ENCODE measurements at regions not wholly inside any gene's neighbourhood (a gene's known extent, or its start where the extent isn't known, plus 50 kb on each side); places are given as distances from the start of the nearest gene placed in this dataset.

- Histone ChIP-seq H3K27ac (ENCODE audit: low read depth, low read length) (no peak overlapping the region), H3K9me3 (ENCODE audit: control insufficient read depth in 1 of 2, low read length in 2 of 2) (no peaks in the 10 kb centered on the region), H3K27me3 (ENCODE audit: insufficient read depth, low read length) (no peaks in the 10 kb centered on the region), H3K4me1 (ENCODE audit: insufficient read depth, low read length) (no peaks in the 10 kb centered on the region), H3K36me3 (ENCODE audit: insufficient read depth, low read length) (no peaks in the 10 kb centered on the region), H3K4me3 (ENCODE audit: low read length in 2 of 2) (no peak overlapping the region)
- no peak overlapping the region for H3K4me3 Mint-ChIP-seq
- CTCF ChIA-PET (ENCODE audit: partially characterized antibody) = no interaction called here
- H3K36me3 Mint-ChIP-seq = no peaks in the 10 kb centered on the region
- POLR2A ChIA-PET (ENCODE audit: partially characterized antibody) = no interaction called here
- peaks cover 2 to 10% (median 4%) of the 10 kb centered on the region in 8 donors for H3K9me3 Mint-ChIP-seq
- intact Hi-C loops (cut with micrococcal nuclease) = no loop called here
- DNase-seq = no peak
- no peak overlapping the region for H3K27ac Mint-ChIP-seq
- H3K4me1 Mint-ChIP-seq = no peaks in the 10 kb centered on the region
- H3K27me3 Mint-ChIP-seq = no peaks in the 10 kb centered on the region
These were observed 555.9 kb upstream of the DPP6 start for GRCh38 chr7:153496257-153496656.

- Histone ChIP-seq H3K36me3 (ENCODE audit: insufficient read depth, low read length) (no peaks in the 10 kb centered on the region), H3K4me3 (ENCODE audit: low read length in 2 of 2) (no peak overlapping the region), H3K4me1 (ENCODE audit: insufficient read depth, low read length) (no peaks in the 10 kb centered on the region), H3K27ac (ENCODE audit: low read depth, low read length) (no peak overlapping the region), H3K9me3 (ENCODE audit: control insufficient read depth in 1 of 2, low read length in 2 of 2) (no peaks in the 10 kb centered on the region), H3K27me3 (ENCODE audit: insufficient read depth, low read length) (no peaks in the 10 kb centered on the region)
- Mint-ChIP-seq H3K4me3 (no peak overlapping the region), H3K27ac (no peak overlapping the region), H3K9me3 (peaks cover 0 to 8% (median 3%) of the 10 kb centered on the region in 8 donors), H3K27me3 (no peaks in the 10 kb centered on the region), H3K36me3 (no peaks in the 10 kb centered on the region), H3K4me1 (no peaks in the 10 kb centered on the region)
- intact Hi-C loops (cut with micrococcal nuclease) = no loop called here
- DNase-seq = no peak
- ChIA-PET POLR2A (ENCODE audit: partially characterized antibody) (no interaction called here), CTCF (ENCODE audit: partially characterized antibody) (no interaction called here)
These were observed 549.1 kb upstream of the DPP6 start for GRCh38 chr7:153503093-153503492.

GRCh38 chr7:153504288-153505075, 547.7 kb upstream of the DPP6 start:
- Mint-ChIP-seq H3K27ac (no peak overlapping the region), H3K27me3 (no peaks in the 10 kb centered on the region), H3K4me3 (no peak overlapping the region), H3K9me3 (peaks cover 0 to 7% (median 3%) of the 10 kb centered on the region in 8 donors), H3K4me1 (no peaks in the 10 kb centered on the region), H3K36me3 (no peaks in the 10 kb centered on the region)
- CTCF ChIA-PET (ENCODE audit: partially characterized antibody) = no interaction called here
- intact Hi-C loops (cut with micrococcal nuclease) = no loop called here
- no peak overlapping the region for H3K27ac ChIP-seq (ENCODE audit: low read depth, low read length)
- no peaks in the 10 kb centered on the region for H3K4me1 ChIP-seq (ENCODE audit: insufficient read depth, low read length)
- H3K4me3 ChIP-seq (ENCODE audit: low read length in 2 of 2) = no peak overlapping the region
- no peak for DNase-seq
- H3K27me3 ChIP-seq (ENCODE audit: insufficient read depth, low read length) = no peaks in the 10 kb centered on the region
- H3K36me3 ChIP-seq (ENCODE audit: insufficient read depth, low read length) = no peaks in the 10 kb centered on the region
- no peaks in the 10 kb centered on the region for H3K9me3 ChIP-seq (ENCODE audit: control insufficient read depth in 1 of 2, low read length in 2 of 2)
- POLR2A ChIA-PET (ENCODE audit: partially characterized antibody) = no interaction called here

GRCh38 chr7:153507885-153508284, 544.3 kb upstream of the DPP6 start:
- CTCF ChIA-PET (ENCODE audit: partially characterized antibody) = no interaction called here

GRCh38 chr7:153509768-153510167, 542.4 kb upstream of the DPP6 start:
- Mint-ChIP-seq H3K9me3 (peaks cover 0 to 11% (median 4%) of the 10 kb centered on the region in 8 donors), H3K4me1 (no peaks in the 10 kb centered on the region), H3K4me3 (no peak overlapping the region), H3K36me3 (no peaks in the 10 kb centered on the region), H3K27me3 (no peaks in the 10 kb centered on the region), H3K27ac (no peak overlapping the region)
- H3K9me3 ChIP-seq (ENCODE audit: control insufficient read depth in 1 of 2, low read length in 2 of 2) = no peaks in the 10 kb centered on the region
- H3K36me3 ChIP-seq (ENCODE audit: insufficient read depth, low read length) = no peaks in the 10 kb centered on the region
- H3K4me1 ChIP-seq (ENCODE audit: insufficient read depth, low read length) = no peaks in the 10 kb centered on the region
- no peak for DNase-seq
- ChIA-PET CTCF (ENCODE audit: partially characterized antibody) (no interaction called here), POLR2A (ENCODE audit: partially characterized antibody) (no interaction called here)
- H3K27ac ChIP-seq (ENCODE audit: low read depth, low read length) = no peak overlapping the region
- H3K4me3 ChIP-seq (ENCODE audit: low read length in 2 of 2) = no peak overlapping the region
- intact Hi-C loops (cut with micrococcal nuclease) = no loop called here
- H3K27me3 ChIP-seq (ENCODE audit: insufficient read depth, low read length) = no peaks in the 10 kb centered on the region

More at GRCh38 chr7:153507885-153508284, 544.3 kb upstream of the DPP6 start:
- Mint-ChIP-seq H3K4me3 (no peak overlapping the region), H3K36me3 (no peaks in the 10 kb centered on the region), H3K27ac (no peak overlapping the region), H3K4me1 (no peaks in the 10 kb centered on the region), H3K27me3 (no peaks in the 10 kb centered on the region), H3K9me3 (peaks cover 0 to 6% (median 0%) of the 10 kb centered on the region in 8 donors)
- DNase-seq = no peak
- Histone ChIP-seq H3K36me3 (ENCODE audit: insufficient read depth, low read length) (no peaks in the 10 kb centered on the region), H3K9me3 (ENCODE audit: control insufficient read depth in 1 of 2, low read length in 2 of 2) (no peaks in the 10 kb centered on the region), H3K27ac (ENCODE audit: low read depth, low read length) (no peak overlapping the region), H3K4me1 (ENCODE audit: insufficient read depth, low read length) (no peaks in the 10 kb centered on the region), H3K27me3 (ENCODE audit: insufficient read depth, low read length) (no peaks in the 10 kb centered on the region), H3K4me3 (ENCODE audit: low read length in 2 of 2) (no peak overlapping the region)
- intact Hi-C loops (cut with micrococcal nuclease) = no loop called here
- POLR2A ChIA-PET (ENCODE audit: partially characterized antibody) = no interaction called here

- intact Hi-C loops (cut with micrococcal nuclease) = no loop called here
- Histone ChIP-seq H3K36me3 (ENCODE audit: insufficient read depth, low read length) (no peaks in the 10 kb centered on the region), H3K27ac (ENCODE audit: low read depth, low read length) (no peak overlapping the region), H3K27me3 (ENCODE audit: insufficient read depth, low read length) (no peaks in the 10 kb centered on the region), H3K9me3 (ENCODE audit: control insufficient read depth in 1 of 2, low read length in 2 of 2) (no peaks in the 10 kb centered on the region), H3K4me3 (ENCODE audit: low read length in 2 of 2) (no peak overlapping the region), H3K4me1 (ENCODE audit: insufficient read depth, low read length) (no peaks in the 10 kb centered on the region)
- POLR2A ChIA-PET (ENCODE audit: partially characterized antibody) = no interaction called here
- no peaks in the 10 kb centered on the region for H3K4me1 Mint-ChIP-seq
- CTCF ChIA-PET (ENCODE audit: partially characterized antibody) = no interaction called here
- no peak overlapping the region for H3K27ac Mint-ChIP-seq
- no peak overlapping the region for H3K4me3 Mint-ChIP-seq
- DNase-seq = no peak
- no peaks in the 10 kb centered on the region for H3K27me3 Mint-ChIP-seq
- peaks cover 0 to 15% (median 5%) of the 10 kb centered on the region in 8 donors for H3K9me3 Mint-ChIP-seq
- H3K36me3 Mint-ChIP-seq = no peaks in the 10 kb centered on the region
These were observed 541.5 kb upstream of the DPP6 start for GRCh38 chr7:153510674-153511073.

- DNase-seq = no peak
- intact Hi-C loops (cut with micrococcal nuclease) = no loop called here
- no peak overlapping the region for H3K27ac Mint-ChIP-seq
- H3K4me1 Mint-ChIP-seq = no peaks in the 10 kb centered on the region
- H3K27me3 ChIP-seq (ENCODE audit: insufficient read depth, low read length) = no peaks in the 10 kb centered on the region
- no peak overlapping the region for H3K4me3 ChIP-seq (ENCODE audit: low read length in 2 of 2)
- ChIA-PET CTCF (ENCODE audit: partially characterized antibody) (no interaction called here), POLR2A (ENCODE audit: partially characterized antibody) (no interaction called here)
- H3K4me3 Mint-ChIP-seq = no peak overlapping the region
- H3K9me3 ChIP-seq (ENCODE audit: control insufficient read depth in 1 of 2, low read length in 2 of 2) = no peaks in the 10 kb centered on the region
- no peak overlapping the region for H3K27ac ChIP-seq (ENCODE audit: low read depth, low read length)
- H3K9me3 Mint-ChIP-seq = peaks cover 0 to 15% (median 10%) of the 10 kb centered on the region in 8 donors
- H3K4me1 ChIP-seq (ENCODE audit: insufficient read depth, low read length) = no peaks in the 10 kb centered on the region
- no peaks in the 10 kb centered on the region for H3K27me3 Mint-ChIP-seq
- H3K36me3 ChIP-seq (ENCODE audit: insufficient read depth, low read length) = no peaks in the 10 kb centered on the region
- H3K36me3 Mint-ChIP-seq = no peaks in the 10 kb centered on the region
These were observed 538.2 kb upstream of the DPP6 start for GRCh38 chr7:153514032-153514431.

All from CD4-positive, alpha-beta memory T cell (primary cell).